Midbrain (tissue), 1 donor: ENCODE measurements at regions not wholly inside any gene's neighbourhood (a gene's known extent, or its start where the extent isn't known, plus 50 kb on each side); places are given as distances from the start of the nearest gene placed in this dataset.

ENCODE experiments used
- DNase-seq: peaks from one replicate; lab custom pipeline; 2025; lab: John Stamatoyannopoulos, UW

GRCh38 chr11:109804911-109805310 lies 288.3 kb upstream of the ZC3H12C start:
- DNase-seq: no peak

DNA sequence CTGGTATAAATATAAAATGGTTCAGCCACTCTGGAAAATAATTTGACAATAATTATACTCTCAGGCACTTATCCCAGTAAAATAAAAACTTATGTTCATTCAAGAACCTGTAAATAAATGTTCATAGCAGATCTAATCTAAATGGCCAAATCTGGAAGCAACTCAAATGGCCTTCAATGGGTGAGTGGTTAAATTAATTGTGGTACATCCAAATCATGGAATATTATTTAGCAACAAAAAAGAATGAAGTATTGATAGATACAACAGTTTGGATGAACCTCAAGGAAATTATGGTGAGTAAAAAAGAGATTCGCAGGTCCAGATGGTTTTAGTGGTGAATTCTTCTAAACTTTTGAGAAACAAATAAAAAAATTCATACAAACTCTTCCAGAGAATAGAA lies 287.0 kb upstream of the ZC3H12C start:
- no peak for DNase-seq

- no peak for DNase-seq
These were observed 284.6 kb upstream of the ZC3H12C start for GRCh38 chr11:109808569-109808968.

GRCh38 chr11:109814824-109815223 lies 278.4 kb upstream of the ZC3H12C start:
- DNase-seq: no peak

DNA sequence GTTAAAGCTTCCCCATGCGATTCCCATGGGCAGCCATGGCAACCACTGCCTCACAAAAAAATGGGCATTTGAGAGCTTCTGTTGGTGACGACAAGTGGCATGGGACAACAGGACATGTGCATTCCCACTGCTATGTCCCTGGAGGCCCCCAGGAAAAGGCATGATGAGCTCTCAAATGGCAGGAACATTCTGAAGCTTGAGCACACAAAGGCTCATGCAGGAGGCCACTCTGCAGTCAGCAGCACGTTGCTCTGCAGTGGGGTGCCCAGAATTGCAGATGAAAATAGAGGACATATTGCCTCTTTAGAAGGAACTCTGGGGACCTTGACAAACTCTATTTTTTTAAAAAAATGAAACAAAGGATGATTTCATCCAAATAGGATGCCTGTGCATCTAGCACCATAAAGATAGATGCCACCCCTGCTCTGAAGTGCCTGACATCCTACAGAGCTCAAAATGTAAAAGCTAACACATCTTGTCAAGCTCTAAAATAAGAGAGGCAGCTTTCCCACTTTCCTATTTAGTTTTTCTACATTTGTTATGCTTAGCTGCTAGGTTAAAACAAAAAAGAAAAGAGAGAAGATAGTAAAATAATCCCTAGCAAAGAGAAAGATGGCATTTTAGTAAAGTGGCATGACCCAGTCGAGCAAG lies 277.6 kb upstream of the ZC3H12C start:
- no peak for DNase-seq

DNA sequence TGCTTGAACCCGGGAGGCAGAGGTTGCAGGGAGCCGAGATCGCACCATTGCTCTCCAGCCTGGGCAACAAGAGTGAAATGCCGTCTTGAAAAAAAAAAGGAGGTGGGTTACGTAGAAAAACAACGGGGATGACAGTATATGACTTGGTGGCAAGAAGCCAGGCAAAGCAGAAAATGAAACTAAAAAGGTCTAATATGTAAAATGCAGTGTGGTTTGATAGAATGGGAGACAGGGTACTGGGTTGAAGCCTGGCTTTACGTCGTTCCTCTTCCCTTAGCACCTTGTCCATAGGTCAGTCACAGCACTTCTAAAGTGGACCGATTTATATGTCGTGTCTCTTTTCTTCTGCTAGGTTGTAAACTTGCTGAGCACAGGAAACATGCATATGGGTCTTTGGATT lies 274.9 kb upstream of the ZC3H12C start:
- no peak for DNase-seq

DNA sequence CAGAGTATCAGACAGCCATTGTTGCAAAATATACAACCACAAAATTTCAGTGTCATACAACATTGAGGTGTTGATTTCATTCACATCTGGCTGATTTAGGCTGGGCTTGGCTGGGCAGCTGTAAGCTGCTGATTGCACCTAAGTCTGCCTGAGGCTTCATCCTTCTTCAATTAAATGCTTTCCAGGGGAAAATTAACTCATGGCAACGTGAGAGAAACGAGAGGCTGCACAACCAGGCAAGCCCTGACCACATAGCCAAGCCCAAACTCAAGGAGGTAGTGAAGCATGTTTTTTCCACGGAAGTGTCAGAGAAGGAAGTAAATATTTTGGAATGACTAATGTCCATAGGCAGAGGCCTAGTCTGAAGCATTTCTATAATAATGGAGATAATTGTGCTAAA lies 273.8 kb upstream of the ZC3H12C start:
- no peak for DNase-seq

- DNase-seq: no peak
These were observed 271.7 kb upstream of the ZC3H12C start for GRCh38 chr11:109821511-109821910.

GRCh38 chr11:109822436-109823102 lies 270.6 kb upstream of the ZC3H12C start:
- DNase-seq: no peak

DNA sequence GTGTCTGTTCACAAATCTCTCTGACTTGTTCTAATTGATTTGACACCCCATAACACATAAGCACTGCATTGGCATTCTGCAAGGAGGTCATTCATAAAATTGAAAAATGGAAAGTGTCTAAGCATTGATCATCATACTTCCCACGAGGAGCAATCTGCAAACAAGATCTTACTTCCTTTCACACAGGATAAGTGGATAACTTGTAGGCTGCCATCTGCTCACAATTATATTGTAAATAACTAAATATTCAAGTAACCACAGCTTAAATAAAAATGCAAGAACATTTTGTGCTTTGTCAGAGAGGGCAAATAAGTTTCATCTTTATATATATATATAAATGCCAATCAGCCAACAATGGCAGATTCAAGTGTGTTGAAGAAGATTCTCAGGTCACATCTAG lies 264.8 kb upstream of the ZC3H12C start:
- DNase-seq: no peak

- no peak for DNase-seq
These were observed 255.2 kb upstream of the ZC3H12C start for GRCh38 chr11:109838026-109838425.

- DNase-seq: no peak
These were observed 247.8 kb upstream of the ZC3H12C start for GRCh38 chr11:109845437-109845836.

DNA sequence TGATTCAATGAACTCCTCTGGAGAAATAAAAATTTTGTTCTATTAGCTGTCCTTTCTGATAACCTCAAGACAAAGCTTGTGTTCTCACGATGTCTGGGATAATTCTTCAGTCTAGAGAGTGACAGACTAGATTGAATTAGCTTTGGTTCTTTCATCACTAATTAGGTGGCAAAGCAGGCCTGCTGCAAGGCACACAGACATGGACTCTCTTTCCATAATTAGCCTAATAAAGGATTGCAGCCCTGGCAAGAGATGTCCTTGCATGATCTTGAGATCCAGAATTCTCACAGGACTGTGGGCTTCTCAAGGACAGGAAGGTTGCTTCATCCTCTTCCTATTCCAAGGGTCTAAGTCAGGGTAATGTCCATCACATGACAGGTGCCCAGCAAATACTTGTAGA lies 245.6 kb upstream of the ZC3H12C start:
- DNase-seq: no peak

- DNase-seq: no peak
These were observed 244.1 kb upstream of the ZC3H12C start for GRCh38 chr11:109849051-109849450.

- no peak for DNase-seq
These were observed 243.2 kb upstream of the ZC3H12C start for GRCh38 chr11:109849946-109850345.

DNA sequence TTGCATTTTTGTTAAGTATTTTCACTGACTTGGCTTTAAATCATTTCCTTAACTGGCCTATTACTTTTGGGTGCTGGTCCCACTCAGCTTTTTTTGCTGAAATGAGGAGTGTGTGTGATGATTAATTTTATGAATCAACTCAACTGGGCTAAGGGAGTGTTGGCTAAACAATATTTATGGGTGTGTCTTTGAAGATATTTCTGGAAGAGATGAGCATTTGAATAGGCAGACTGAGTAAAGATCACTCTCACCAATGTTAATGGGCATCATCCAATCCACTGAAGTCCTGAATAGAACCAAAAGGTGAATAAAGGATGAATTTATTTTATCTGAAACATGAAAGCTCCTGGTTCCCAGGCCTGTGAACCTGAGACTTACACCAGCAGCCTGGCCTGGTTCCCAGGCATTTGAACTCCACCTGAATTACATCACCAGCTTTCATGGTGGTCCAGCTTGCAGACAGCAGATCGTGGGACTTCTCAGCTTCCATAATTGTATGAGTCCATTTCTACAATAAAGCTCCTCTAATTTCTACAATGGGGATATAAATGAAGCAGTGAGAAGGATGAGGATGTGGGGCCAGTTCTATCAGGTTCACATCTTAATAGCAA lies 241.3 kb upstream of the ZC3H12C start:
- no peak for DNase-seq

DNA sequence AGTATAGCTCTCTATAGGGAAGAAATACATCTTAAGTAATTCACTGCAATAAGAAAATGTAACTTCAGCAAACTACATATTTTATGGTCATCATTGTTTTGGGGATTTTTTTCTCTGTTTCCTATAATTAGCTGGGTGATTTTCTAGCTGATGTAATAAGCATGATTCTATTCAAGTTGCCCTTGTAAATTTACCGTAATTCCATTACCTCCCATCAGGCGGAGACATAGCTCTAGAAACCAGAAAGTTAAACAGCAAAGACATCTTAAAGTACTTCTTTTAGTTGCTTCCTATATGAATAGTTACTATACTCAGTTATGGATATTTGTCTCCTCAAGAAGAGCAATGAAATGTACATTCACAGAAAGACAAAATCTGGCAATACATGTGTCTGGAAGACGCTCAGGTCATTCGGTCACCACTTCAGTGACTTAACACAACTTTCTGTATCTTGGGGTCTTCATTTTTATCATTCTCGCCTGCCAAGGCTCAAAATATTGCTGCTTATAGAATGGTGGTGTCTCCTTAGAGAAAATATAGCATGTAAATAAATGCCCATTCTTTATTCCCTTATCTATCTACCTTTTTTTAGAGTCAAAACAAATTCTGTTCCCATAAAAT lies 239.9 kb upstream of the ZC3H12C start:
- no peak for DNase-seq

GRCh38 chr11:109854731-109855130 lies 238.5 kb upstream of the ZC3H12C start:
- DNase-seq: no peak

DNA sequence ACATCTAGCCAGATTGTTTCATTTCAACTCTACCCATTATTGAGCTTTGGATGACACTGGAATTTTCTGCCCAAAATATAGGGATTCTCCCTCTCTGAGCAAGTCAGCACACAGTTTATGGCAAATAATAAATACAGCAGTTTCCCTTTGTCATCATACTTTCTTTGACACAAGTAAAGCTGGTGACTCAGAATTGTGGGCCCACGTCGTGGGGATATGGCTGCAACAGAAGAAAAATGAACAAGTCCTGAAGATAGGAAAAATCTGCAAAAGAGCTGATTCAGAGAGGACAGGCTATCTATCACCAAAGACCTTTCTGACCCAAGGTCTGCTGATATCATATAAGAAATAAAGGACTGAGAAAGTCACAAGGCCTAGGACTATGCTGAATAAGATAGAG lies 236.3 kb upstream of the ZC3H12C start:
- DNase-seq: no peak

DNA sequence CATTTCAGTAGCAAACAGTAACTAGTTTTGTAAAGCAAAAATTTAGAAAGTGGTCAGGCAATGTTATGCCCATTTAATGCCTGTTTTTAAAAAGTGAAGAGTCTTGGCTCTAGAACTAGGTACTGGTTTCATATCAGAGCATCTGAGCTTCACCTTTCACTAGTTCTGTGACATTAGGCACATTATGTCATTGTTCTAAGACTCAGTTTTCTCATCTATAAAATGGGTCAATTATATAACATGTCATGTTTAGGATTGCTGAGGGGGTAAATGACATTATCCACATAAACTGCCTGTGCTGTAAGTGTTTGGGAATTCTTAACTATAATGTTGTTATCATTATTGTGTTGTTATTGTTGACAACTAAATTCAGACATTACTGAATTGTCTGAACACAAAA lies 235.6 kb upstream of the ZC3H12C start:
- no peak for DNase-seq

DNA sequence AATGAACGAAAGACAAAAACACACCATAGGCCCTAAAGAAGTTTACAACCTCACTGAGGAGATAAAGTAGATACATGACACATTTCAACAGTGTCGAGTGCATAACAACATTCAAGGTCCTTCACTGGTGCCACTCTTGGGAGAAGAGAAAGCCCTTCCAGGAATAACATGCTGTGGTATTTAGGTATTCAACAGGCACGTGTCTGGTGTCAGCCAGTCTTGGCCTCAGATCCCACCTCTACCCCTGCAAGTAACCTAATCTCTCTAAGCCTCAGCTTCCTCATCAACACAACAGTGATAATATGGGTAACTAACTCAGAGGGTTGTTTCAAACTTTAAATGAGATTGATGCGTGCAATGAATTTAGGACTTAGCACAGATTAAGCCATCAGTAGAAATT lies 235.0 kb upstream of the ZC3H12C start:
- DNase-seq: no peak

DNA sequence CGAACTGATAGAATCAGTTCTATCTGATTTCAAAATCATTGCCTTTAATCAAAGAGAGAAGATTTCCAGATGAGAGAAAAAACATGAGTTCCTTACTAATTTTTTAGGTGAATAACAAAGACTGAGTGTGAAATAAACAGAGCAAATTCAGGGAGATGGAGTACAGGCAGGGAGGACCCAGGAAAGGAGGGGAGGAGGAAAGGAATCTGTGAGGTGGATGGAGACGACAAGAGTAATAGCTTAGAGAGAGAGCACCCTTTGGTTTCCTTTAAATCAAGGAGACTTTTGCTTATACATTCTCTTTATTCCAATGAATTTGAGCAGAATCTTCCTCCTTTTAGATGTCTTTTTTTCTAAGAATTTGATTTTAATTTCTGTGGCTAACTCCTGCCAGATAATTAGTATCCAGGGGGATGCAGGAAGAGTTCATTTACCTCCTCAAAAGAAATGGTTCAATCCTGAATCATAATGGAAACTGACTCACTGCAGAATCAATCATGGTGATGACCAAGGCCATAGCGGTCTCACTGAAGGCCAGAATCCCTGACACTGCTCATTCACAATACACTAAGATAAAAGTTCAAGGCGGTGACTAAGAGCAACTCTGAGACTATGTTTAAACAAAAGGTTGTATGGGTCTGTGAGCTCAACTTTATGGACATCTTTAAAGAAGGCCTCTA lies 234.0 kb upstream of the ZC3H12C start:
- DNase-seq: no peak

GRCh38 chr11:109862835-109863234 lies 230.4 kb upstream of the ZC3H12C start:
- no peak for DNase-seq
